Right lung (tissue), 2 donors: ENCODE measurements at regions not wholly inside any gene's neighbourhood (a gene's known extent, or its start where the extent isn't known, plus 50 kb on each side); places are given as distances from the start of the nearest gene placed in this dataset.
"Not testable (repeated sequence)": the region's sequence is repeated elsewhere in the genome, so short reads cannot be mapped to it uniquely, and the experiment has no call there.

ENCODE experiments used
- DNase-seq, 2 donors: peaks; one replicate each; pipeline ENCODE4 v3.0.0-alpha.2; 2013

- no peak for DNase-seq
Measured at GRCh38 chr19:28685802-28686201, 527.1 kb downstream of the UQCRFS1 start.

GRCh38 chr19:28685077-28685476 is 527.9 kb downstream of the UQCRFS1 start:
- DNase-seq: not testable (repeated sequence)

- DNase-seq: no peak
Measured at GRCh38 chr19:28680111-28680510, 532.8 kb downstream of the UQCRFS1 start.

- no peak for DNase-seq
Measured at GRCh38 chr19:28670836-28671235, 542.1 kb downstream of the UQCRFS1 start.

GRCh38 chr19:28669804-28670203 is 543.1 kb downstream of the UQCRFS1 start:
- DNase-seq: no peak

- DNase-seq: no peak
Measured at GRCh38 chr19:28667348-28667977, 545.5 kb downstream of the UQCRFS1 start.

GRCh38 chr19:28665748-28666147 is 547.2 kb downstream of the UQCRFS1 start:
- DNase-seq: no peak

- no peak for DNase-seq
Measured at GRCh38 chr19:28656644-28657043, 556.3 kb downstream of the UQCRFS1 start.

- no peak for DNase-seq
Measured at GRCh38 chr19:28655054-28655453, 557.9 kb downstream of the UQCRFS1 start.

GRCh38 chr19:28652765-28653164 is 560.2 kb downstream of the UQCRFS1 start:
- no peak for DNase-seq

- no peak for DNase-seq
Measured at GRCh38 chr19:28646629-28647028, 566.3 kb downstream of the UQCRFS1 start.

GRCh38 chr19:28644169-28644775 is 568.7 kb downstream of the UQCRFS1 start:
- no peak for DNase-seq

GRCh38 chr19:28642787-28643683 is 569.9 kb downstream of the UQCRFS1 start:
- no peak for DNase-seq

- no peak for DNase-seq
Measured at GRCh38 chr19:28641395-28641794, 571.6 kb downstream of the UQCRFS1 start.

- DNase-seq: no peak
Measured at GRCh38 chr19:28640506-28640905, 572.4 kb downstream of the UQCRFS1 start.

- no peak for DNase-seq
Measured at GRCh38 chr19:28638445-28638844, 574.5 kb downstream of the UQCRFS1 start.

GRCh38 chr19:28636706-28637105 is 576.2 kb downstream of the UQCRFS1 start:
- DNase-seq: no peak

- no peak for DNase-seq
Measured at GRCh38 chr19:28636016-28636629, 576.8 kb downstream of the UQCRFS1 start.

- no peak for DNase-seq
Measured at GRCh38 chr19:28634837-28635236, 578.1 kb downstream of the UQCRFS1 start.

GRCh38 chr19:28634019-28634328 is 579.0 kb downstream of the UQCRFS1 start:
- no peak for DNase-seq

- peak in 1 of 2 donors; percentile 13 for DNase-seq
Measured at GRCh38 chr19:28633319-28634018, 579.5 kb downstream of the UQCRFS1 start.
